ENCODE measurements at regions not wholly inside any gene's neighbourhood (a gene's known extent, or its start where the extent isn't known, plus 50 kb on each side); places are given as distances from the start of the nearest gene placed in this dataset.

GRCh38 chr13:92976657-92977056, 249.9 kb upstream of the GPC6 start:
- no peak for TF ChIP-seq CTCF (IDR thresholded peaks at IDR 0.05; ENCODE audit: low read length)
- TF ChIP-seq EZH2 (IDR thresholded peaks at IDR 0.05; ENCODE audit: borderline replicate concordance, low read length): no peak

Measured in OCI-LY1 (cell line).